K562 (cell line): ENCODE measurements at regions not wholly inside any gene's neighbourhood (a gene's known extent, or its start where the extent isn't known, plus 50 kb on each side); places are given as distances from the start of the nearest gene placed in this dataset.

Experiments used
- ATAC-seq: fragments of 200-7000 bp; cut with Tn5 transposase; 3 replicates; pipeline ENCODE4 v1.9.1; 2020; ENCODE audit warnings: moderate library complexity
- BruUV-seq: library from RNA; stranded (reverse); fragments of 400-500 nt; replicated peaks from 2 replicates; lab custom pipeline; 2021; lab: Mats Ljungman, UMichigan
- CTCF ChIA-PET: fragments of 300-600 bp; formaldehyde crosslinking; extraction: SDS; loops from one replicate; lab custom pipeline; 2021; ENCODE audit warnings: low intra/inter-chr PET ratio; lab: Yijun Ruan, JAX
- POLR2A ChIA-PET: fragments of 300-600, 350-650 bp; sonication (Branson Sonifier 250); formaldehyde crosslinking; extraction: SDS; loops from one replicate; lab custom pipeline; 2021; ENCODE audit warnings: antibody characterized with exemption, inconsistent platforms; lab: Yijun Ruan, JAX
- DNase-seq, 4 experiments: peaks; one replicate each; pipeline versions ENCODE4 v3.0.0 to v3.0.0-alpha.2; 2011 to 2018; ENCODE audit warnings: low spot score in 3 of 4, mixed read lengths in 3 of 4; ENCODE audit errors: extremely low read depth in 1 of 4
- FAIRE-seq: peaks from 2 replicates; lab custom pipeline; 2011; peaks lifted over from hg19 to GRCh38; lab: Jason Lieb, UNC
- H2AFZ ChIP-seq: 2 replicates; pipeline ENCODE4 v1.6.0; 2011; ENCODE audit warnings: low read depth, low read length, control low read depth, inconsistent platforms
- H3K27ac ChIP-seq: fragments of 200-600 bp; 3 replicates; pipeline ENCODE4 v1.8.0; 2011; ENCODE audit warnings: low read depth, mild to moderate bottlenecking, control low read depth, inconsistent platforms, low read length, moderate library complexity, mixed read lengths; ENCODE audit errors: extremely low read depth
- H3K27me3 ChIP-seq, 2 experiments: fragments of 300-600 bp in 1 of 2; 2 replicates in 1 of 2; 3 replicates in 1 of 2; pipeline versions ENCODE4 v1.6.0 to v1.8.0; 2011; ENCODE audit warnings: inconsistent platforms in 2 of 2, low read length in 2 of 2, mild to moderate bottlenecking in 1 of 2, mixed read lengths in 1 of 2, moderate library complexity in 1 of 2; ENCODE audit not compliant: control insufficient read depth in 2 of 2, insufficient read depth in 2 of 2
- H3K36me3 ChIP-seq: fragments of 300-600 bp; 3 replicates; pipeline ENCODE4 v1.8.0; 2011; ENCODE audit warnings: mild to moderate bottlenecking, low read length, inconsistent platforms; ENCODE audit not compliant: control insufficient read depth, insufficient read depth
- H3K4me1 ChIP-seq, 2 experiments: fragments of 200-600 bp in 1 of 2; replicated peaks in 1 of 2; 2 replicates in 1 of 2; 3 replicates in 1 of 2; pipeline versions ENCODE4 v1.5.1 to v1.8.0; 2011; ENCODE audit warnings: inconsistent platforms in 2 of 2, low read length in 2 of 2, mild to moderate bottlenecking in 1 of 2, mixed read lengths in 1 of 2, moderate library complexity in 1 of 2; ENCODE audit not compliant: control insufficient read depth in 2 of 2, insufficient read depth in 2 of 2
- H3K4me2 ChIP-seq: 2 replicates; pipeline ENCODE4 v1.6.1; 2011; ENCODE audit warnings: low read length, control low read depth, inconsistent platforms, mixed read lengths; ENCODE audit not compliant: insufficient read depth
- H3K4me3 ChIP-seq: fragments of 200-600 bp; sonication (generic), shearing (Covaris generic); 2 replicates; pipeline ENCODE4 v1.5.1; 2016; ENCODE audit warnings: control low read depth, inconsistent platforms
- H3K79me2 ChIP-seq: fragments of 200-600 bp; 3 replicates; pipeline ENCODE4 v1.8.0; 2011; ENCODE audit warnings: low read length, inconsistent platforms; ENCODE audit not compliant: control insufficient read depth, insufficient read depth
- H3K9ac ChIP-seq, 2 experiments: 2 replicates each; pipeline versions ENCODE4 v1.6.0 to v1.6.1; 2011; ENCODE audit warnings: low read depth in 2 of 2, low read length in 2 of 2, control low read depth in 1 of 2, inconsistent platforms in 1 of 2, mild to moderate bottlenecking in 1 of 2, mixed read lengths in 1 of 2; ENCODE audit not compliant: insufficient read depth in 1 of 2
- H3K9me1 ChIP-seq: one replicate; pipeline ENCODE4 v1.6.0; 2011; ENCODE audit warnings: inconsistent platforms, mild to moderate bottlenecking, low read length, moderate library complexity; ENCODE audit not compliant: control insufficient read depth, insufficient read depth
- H3K9me3 ChIP-seq: replicated peaks from 2 replicates; pipeline ENCODE4 v1.5.1; 2011; ENCODE audit warnings: low read depth, low read length, inconsistent platforms; ENCODE audit not compliant: control insufficient read depth, insufficient read depth
- H4K20me1 ChIP-seq: replicated peaks from 2 replicates; pipeline ENCODE4 v1.6.1; 2011; ENCODE audit warnings: low read length, inconsistent platforms, mixed read lengths; ENCODE audit not compliant: control insufficient read depth, insufficient read depth
- ARID2 ChIP-seq: fragments of 450-650 bp; IDR thresholded peaks from 2 replicates; pipeline ENCODE4 v1.6.1; 2017; ENCODE audit warnings: antibody characterized with exemption, mild to moderate bottlenecking
- CHCHD3 ChIP-seq: fragments of 250-450 bp; sonication (Bioruptor Pico); IDR thresholded peaks from 2 replicates; pipeline ENCODE4 v2.1.2; 2022; ENCODE audit warnings: mild to moderate bottlenecking
- COPS2 ChIP-seq: fragments of 450-650 bp; conservative IDR thresholded peaks from 2 replicates; pipeline ENCODE4 v1.6.1; 2016; ENCODE audit warnings: mild to moderate bottlenecking, moderate library complexity
- DPF2 ChIP-seq: fragments of 450-650 bp; IDR thresholded peaks from 2 replicates; pipeline ENCODE4 v1.6.1; 2016
- FOXJ3 ChIP-seq: sonication (generic); formaldehyde crosslinking; IDR thresholded peaks from 2 replicates; pipeline ENCODE4 v1.4.0; 2020; ENCODE audit warnings: mild to moderate bottlenecking, missing genetic modification reagents
- MCM2 ChIP-seq: fragments of 450-650 bp; IDR thresholded peaks from 2 replicates; pipeline ENCODE4 v1.6.1; 2017; ENCODE audit warnings: low read depth, mild to moderate bottlenecking
- MIER1 ChIP-seq: fragments of 450-650 bp; IDR thresholded peaks from 2 replicates; pipeline ENCODE4 v1.6.1; 2016; ENCODE audit warnings: antibody characterized with exemption, mild to moderate bottlenecking, low read depth
- NCOA1 ChIP-seq: fragments of 450-650 bp; IDR thresholded peaks from 2 replicates; pipeline ENCODE4 v1.6.1; 2016; ENCODE audit warnings: low read depth
- SAFB ChIP-seq: fragments of 200-400 bp; formaldehyde crosslinking; IDR thresholded peaks from 2 replicates; pipeline ENCODE4 v1.6.1; 2017; ENCODE audit warnings: low read depth, low read length, borderline replicate concordance
- SETDB1 ChIP-seq: IDR thresholded peaks from one replicate; pipeline ENCODE4 v1.6.1; 2012; ENCODE audit warnings: low read length, control low read depth, inconsistent platforms
- SRSF3 ChIP-seq: fragments of 200-400 bp; formaldehyde crosslinking; IDR thresholded peaks from 2 replicates; pipeline ENCODE4 v1.6.1; 2016; ENCODE audit warnings: mild to moderate bottlenecking, low read length, moderate library complexity; ENCODE audit not compliant: insufficient read depth
- STAG1 ChIP-seq: sonication (generic); formaldehyde crosslinking; IDR thresholded peaks from 2 replicates; pipeline ENCODE4 v1.5.0; 2020; ENCODE audit warnings: missing genetic modification reagents, borderline replicate concordance
- WGBS: fragments of 100-300 bp; shearing (Covaris generic); methylation state at CpG from one replicate; pipeline ENCODE4 v1.1.6; 2016; ENCODE audit warnings: low coverage, mixed read lengths; ENCODE audit not compliant: insufficient coverage; ENCODE audit errors: missing lambda C conversion rate; 5-methylcytosine and 5-hydroxymethylcytosine counted together
- in situ Hi-C: fragments of 300-500 bp; cut with MboI; formaldehyde crosslinking; loops from 4 replicates; pipeline ENCODE4 v1.15.0; 2018; ENCODE audit warnings: inconsistent platforms, mixed read lengths
- intact Hi-C: fragments of 100-400 bp; cut with micrococcal nuclease; formaldehyde crosslinking; loops from 2 replicates; pipeline ENCODE4 v1.14.2; 2022
- TF ChIP-seq, protein P1 (sequence below), 2 experiments: fragments of 450-650 bp in 1 of 2; sonication (generic) in 1 of 2; formaldehyde crosslinking in 1 of 2; IDR thresholded peaks in 1 of 2; conservative IDR thresholded peaks in 1 of 2; 2 replicates each; pipeline versions ENCODE4 v1.6.1 to v1.8.1; 2016 to 2023; ENCODE audit warnings: mild to moderate bottlenecking in 2 of 2, moderate library complexity in 2 of 2, inconsistent platforms in 1 of 2, missing genetic modification reagents in 1 of 2
- TF ChIP-seq, protein P2 (sequence below): fragments of 250-450 bp; sonication (Bioruptor Pico); IDR thresholded peaks from 2 replicates; pipeline ENCODE4 v1.4.0; 2020
- TF ChIP-seq, protein P3 (sequence below): sonication (generic); formaldehyde crosslinking; IDR thresholded peaks from 2 replicates; pipeline ENCODE4 v1.8.0; 2022; ENCODE audit warnings: mild to moderate bottlenecking, missing genetic modification reagents

DNA sequence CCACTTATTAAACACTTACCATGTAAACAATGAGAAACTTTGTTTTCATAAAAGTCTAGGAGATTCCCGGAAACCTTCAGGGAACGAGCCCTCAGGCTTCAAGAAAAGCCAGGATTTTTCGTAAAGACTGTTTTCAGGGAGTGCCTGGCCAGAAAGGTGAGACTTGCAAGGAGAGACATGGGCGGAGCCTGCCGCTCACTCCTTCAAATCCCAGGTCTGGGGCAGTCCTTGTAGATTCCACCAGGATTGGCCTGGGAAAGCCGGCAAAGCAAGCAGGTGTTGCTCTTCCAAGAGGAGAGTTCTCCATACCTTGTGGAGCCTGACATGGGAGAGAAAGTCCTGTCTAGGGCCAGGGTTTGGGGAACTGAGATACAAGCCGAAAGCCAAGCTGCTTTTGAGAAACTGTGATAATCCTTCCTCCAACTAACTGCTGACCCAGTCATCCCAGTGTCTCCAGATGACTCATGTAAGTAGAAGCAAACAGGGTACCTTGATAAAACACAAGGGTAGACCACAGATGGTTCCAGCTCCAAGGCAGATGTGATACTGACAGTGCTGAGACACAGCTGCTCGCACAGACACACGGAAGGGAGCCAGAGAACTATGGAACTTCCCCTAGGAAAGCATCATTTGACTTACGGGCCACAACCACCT, 69.4 kb upstream of the NAA20 start:
- WGBS: 1% methylated on average over 8 of the region's 10 CpGs
- Histone ChIP-seq H3K4me3 (no peak overlapping the region), H3K36me3 (no peaks in the 10 kb centered on the region), H3K9me3 (no peaks in the 10 kb centered on the region), H4K20me1 (no peaks in the 10 kb centered on the region), H3K27me3 (no peaks in the 10 kb centered on the region), H3K27ac (no peak overlapping the region), H3K9ac (no peak overlapping the region), H3K4me2 (no peak overlapping the region; the same call in 1 of the 2 replicates), H2AFZ (no peak overlapping the region), H3K4me1 (0 out of 5 replicates have a peak, but pooled peaks cover 0 to 2% of the 10 kb centered on the region in 2 experiments), H3K79me2 (no peaks in the 10 kb centered on the region), H3K9me1 (no peaks in the 10 kb centered on the region)
- FAIRE-seq (peak; percentile 80), ATAC-seq (peak; percentile 84), DNase-seq (peak; percentile 34 to 65 (median 48))
- intact Hi-C loops: no loop called here
- no TSS peak for BruUV-seq
- POLR2A ChIA-PET: interaction anchor here (0.6 to 0.9 kb wide), 3 partner anchors 19 to 109 kb away, joined by 3 to 4 read pairs (median 3); no protein-coding TSS in a partner anchor
- in situ Hi-C loops: no loop called here
- CTCF ChIA-PET: no interaction called here
- TF ChIP-seq CHCHD3 (CRISPR knock-in tag): no peak
- TF ChIP-seq MIER1: no peak
- TF ChIP-seq ARID2: no peak
- TF ChIP-seq, protein P1, sequence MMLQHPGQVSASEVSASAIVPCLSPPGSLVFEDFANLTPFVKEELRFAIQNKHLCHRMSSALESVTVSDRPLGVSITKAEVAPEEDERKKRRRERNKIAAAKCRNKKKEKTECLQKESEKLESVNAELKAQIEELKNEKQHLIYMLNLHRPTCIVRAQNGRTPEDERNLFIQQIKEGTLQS (IDR thresholded peaks at IDR 0.05): peak; percentile 76
- TF ChIP-seq, protein P1 (CRISPR knock-in tag; conservative IDR thresholded peaks at IDR 0.05): no peak
- no peak for TF ChIP-seq NCOA1
- no peak for TF ChIP-seq COPS2
- TF ChIP-seq SETDB1: no peak
- TF ChIP-seq FOXJ3 (CRISPR knock-in tag): no peak
- TF ChIP-seq SRSF3: no peak
- no peak for TF ChIP-seq MCM2
- peak; percentile 82 for TF ChIP-seq DPF2
- TF ChIP-seq, protein P2, sequence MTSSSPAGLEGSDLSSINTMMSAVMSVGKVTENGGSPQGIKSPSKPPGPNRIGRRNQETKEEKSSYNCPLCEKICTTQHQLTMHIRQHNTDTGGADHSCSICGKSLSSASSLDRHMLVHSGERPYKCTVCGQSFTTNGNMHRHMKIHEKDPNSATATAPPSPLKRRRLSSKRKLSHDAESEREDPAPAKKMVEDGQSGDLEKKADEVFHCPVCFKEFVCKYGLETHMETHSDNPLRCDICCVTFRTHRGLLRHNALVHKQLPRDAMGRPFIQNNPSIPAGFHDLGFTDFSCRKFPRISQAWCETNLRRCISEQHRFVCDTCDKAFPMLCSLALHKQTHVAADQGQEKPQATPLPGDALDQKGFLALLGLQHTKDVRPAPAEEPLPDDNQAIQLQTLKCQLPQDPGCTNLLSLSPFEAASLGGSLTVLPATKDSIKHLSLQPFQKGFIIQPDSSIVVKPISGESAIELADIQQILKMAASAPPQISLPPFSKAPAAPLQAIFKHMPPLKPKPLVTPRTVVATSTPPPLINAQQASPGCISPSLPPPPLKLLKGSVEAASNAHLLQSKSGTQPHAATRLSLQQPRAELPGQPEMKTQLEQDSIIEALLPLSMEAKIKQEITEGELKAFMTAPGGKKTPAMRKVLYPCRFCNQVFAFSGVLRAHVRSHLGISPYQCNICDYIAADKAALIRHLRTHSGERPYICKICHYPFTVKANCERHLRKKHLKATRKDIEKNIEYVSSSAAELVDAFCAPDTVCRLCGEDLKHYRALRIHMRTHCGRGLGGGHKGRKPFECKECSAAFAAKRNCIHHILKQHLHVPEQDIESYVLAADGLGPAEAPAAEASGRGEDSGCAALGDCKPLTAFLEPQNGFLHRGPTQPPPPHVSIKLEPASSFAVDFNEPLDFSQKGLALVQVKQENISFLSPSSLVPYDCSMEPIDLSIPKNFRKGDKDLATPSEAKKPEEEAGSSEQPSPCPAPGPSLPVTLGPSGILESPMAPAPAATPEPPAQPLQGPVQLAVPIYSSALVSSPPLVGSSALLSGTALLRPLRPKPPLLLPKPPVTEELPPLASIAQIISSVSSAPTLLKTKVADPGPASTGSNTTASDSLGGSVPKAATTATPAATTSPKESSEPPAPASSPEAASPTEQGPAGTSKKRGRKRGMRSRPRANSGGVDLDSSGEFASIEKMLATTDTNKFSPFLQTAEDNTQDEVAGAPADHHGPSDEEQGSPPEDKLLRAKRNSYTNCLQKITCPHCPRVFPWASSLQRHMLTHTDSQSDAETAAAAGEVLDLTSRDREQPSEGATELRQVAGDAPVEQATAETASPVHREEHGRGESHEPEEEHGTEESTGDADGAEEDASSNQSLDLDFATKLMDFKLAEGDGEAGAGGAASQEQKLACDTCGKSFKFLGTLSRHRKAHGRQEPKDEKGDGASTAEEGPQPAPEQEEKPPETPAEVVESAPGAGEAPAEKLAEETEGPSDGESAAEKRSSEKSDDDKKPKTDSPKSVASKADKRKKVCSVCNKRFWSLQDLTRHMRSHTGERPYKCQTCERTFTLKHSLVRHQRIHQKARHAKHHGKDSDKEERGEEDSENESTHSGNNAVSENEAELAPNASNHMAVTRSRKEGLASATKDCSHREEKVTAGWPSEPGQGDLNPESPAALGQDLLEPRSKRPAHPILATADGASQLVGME (CRISPR knock-in tag): no peak
- no peak for TF ChIP-seq STAG1
- TF ChIP-seq, protein P3, sequence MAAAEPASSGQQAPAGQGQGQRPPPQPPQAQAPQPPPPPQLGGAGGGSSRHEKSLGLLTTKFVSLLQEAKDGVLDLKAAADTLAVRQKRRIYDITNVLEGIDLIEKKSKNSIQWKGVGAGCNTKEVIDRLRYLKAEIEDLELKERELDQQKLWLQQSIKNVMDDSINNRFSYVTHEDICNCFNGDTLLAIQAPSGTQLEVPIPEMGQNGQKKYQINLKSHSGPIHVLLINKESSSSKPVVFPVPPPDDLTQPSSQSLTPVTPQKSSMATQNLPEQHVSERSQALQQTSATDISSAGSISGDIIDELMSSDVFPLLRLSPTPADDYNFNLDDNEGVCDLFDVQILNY (CRISPR knock-in tag): no peak
- no peak for TF ChIP-seq SAFB
